Smooth muscle cell (in vitro differentiated cells): ENCODE measurements at regions not wholly inside any gene's neighbourhood (a gene's known extent, or its start where the extent isn't known, plus 50 kb on each side); places are given as distances from the start of the nearest gene placed in this dataset.

ENCODE experiments used
- DNase-seq: peaks from one replicate; lab custom pipeline; 2025; ENCODE audit not compliant: unreplicated experiment; lab: John Stamatoyannopoulos, UW
- H2AFZ ChIP-seq: fragments of 200-600 bp; sonication (generic); 2 replicates; pipeline ENCODE4 v1.6.0; 2016; ENCODE audit warnings: antibody characterized with exemption, low read depth, mild to moderate bottlenecking
- H3F3A ChIP-seq: fragments of 200-600 bp; sonication (generic); 2 replicates; pipeline ENCODE4 v1.6.0; 2017; ENCODE audit warnings: antibody characterized with exemption, low read depth
- H3K27ac ChIP-seq: fragments of 200-600 bp; sonication (generic); 2 replicates; pipeline ENCODE4 v1.5.1; 2016; ENCODE audit warnings: low read depth, mild to moderate bottlenecking
- H3K27me3 ChIP-seq: fragments of 200-600 bp; sonication (generic); 2 replicates; pipeline ENCODE4 v1.6.1; 2016; ENCODE audit warnings: low read depth, mild to moderate bottlenecking
- H3K36me3 ChIP-seq: fragments of 200-600 bp; sonication (generic); 2 replicates; pipeline ENCODE4 v1.5.1; 2016; ENCODE audit warnings: low read depth
- H3K4me1 ChIP-seq: fragments of 200-600 bp; sonication (generic); 2 replicates; pipeline ENCODE4 v1.5.1; 2016; ENCODE audit warnings: low read depth
- H3K4me2 ChIP-seq: fragments of 200-600 bp; sonication (generic); 2 replicates; pipeline ENCODE4 v1.6.0; 2016; ENCODE audit warnings: mild to moderate bottlenecking
- H3K4me3 ChIP-seq: fragments of 200-600 bp; sonication (generic); 2 replicates; pipeline ENCODE4 v1.5.1; 2016; ENCODE audit warnings: mild to moderate bottlenecking
- H3K79me2 ChIP-seq: fragments of 200-600 bp; sonication (generic); 2 replicates; pipeline ENCODE4 v1.6.0; 2016; ENCODE audit warnings: low read depth, mild to moderate bottlenecking
- H3K9ac ChIP-seq: fragments of 200-600 bp; sonication (generic); 2 replicates; pipeline ENCODE4 v1.6.0; 2016; ENCODE audit warnings: low read depth
- H3K9me3 ChIP-seq: fragments of 200-600 bp; sonication (generic); replicated peaks from 2 replicates; pipeline ENCODE4 v1.5.1; 2016; ENCODE audit warnings: low read depth
- H4K20me1 ChIP-seq: fragments of 200-600 bp; sonication (generic); 2 replicates; pipeline ENCODE4 v1.6.0; 2016; ENCODE audit warnings: low read depth
- CTCF ChIP-seq: fragments of 200-600 bp; sonication (generic); IDR thresholded peaks from 2 replicates; pipeline ENCODE4 v1.5.1; 2017; ENCODE audit warnings: borderline replicate concordance, mild to moderate bottlenecking, antibody characterized with exemption; ENCODE audit not compliant: insufficient read depth, poor library complexity, severe bottlenecking
- WGBS: methylation state at CpG from one replicate; pipeline ENCODE4 v1.1.7; 2016; ENCODE audit warnings: low lambda C conversion rate; 5-methylcytosine and 5-hydroxymethylcytosine counted together

GRCh38 chr20:61048302-61048701, 203.8 kb upstream of the CDH4 start:
- TF ChIP-seq CTCF, result no peak
- Histone ChIP-seq H3K36me3 (no peaks in the 10 kb centered on the region), H3K79me2 (no peaks in the 10 kb centered on the region), H3K9me3 (no peaks in the 10 kb centered on the region), H3K4me2 (no peak overlapping the region), H3F3A (peaks cover 3% of the 10 kb centered on the region), H3K27ac (no peak overlapping the region), H3K27me3 (no peaks in the 10 kb centered on the region), H4K20me1 (no peaks in the 10 kb centered on the region), H2AFZ (no peak overlapping the region), H3K4me1 (no peaks in the 10 kb centered on the region), H3K4me3 (no peak overlapping the region), H3K9ac (no peak overlapping the region)
- WGBS, result 88% methylated on average over 2 of the region's 2 CpGs
- no peak for DNase-seq

GRCh38 chr20:61049684-61050083, 202.4 kb upstream of the CDH4 start:
- 89% methylated on average over 9 of the region's 9 CpGs for WGBS
- Histone ChIP-seq H3K4me2 (no peak overlapping the region), H3K27me3 (no peaks in the 10 kb centered on the region)

GRCh38 chr20:61050336-61050890, 201.6 kb upstream of the CDH4 start:
- Histone ChIP-seq H3K4me1 (no peaks in the 10 kb centered on the region), H4K20me1 (no peaks in the 10 kb centered on the region), H3K4me3 (no peak overlapping the region), H3K36me3 (no peaks in the 10 kb centered on the region), H3K27ac (no peak overlapping the region), H3K79me2 (no peaks in the 10 kb centered on the region), H3K9me3 (no peaks in the 10 kb centered on the region), H3K4me2 (no peak overlapping the region), H3F3A (peaks cover 3% of the 10 kb centered on the region), H3K9ac (no peak overlapping the region), H3K27me3 (no peaks in the 10 kb centered on the region), H2AFZ (no peak overlapping the region)
- no peak for TF ChIP-seq CTCF
- 80% methylated on average over 8 of the region's 8 CpGs for whole genome bisulfite sequencing
- DNase-seq, result no peak

More at GRCh38 chr20:61049684-61050083, 202.4 kb upstream of the CDH4 start:
- Histone ChIP-seq H4K20me1 (no peaks in the 10 kb centered on the region), H3K27ac (no peak overlapping the region), H3K79me2 (no peaks in the 10 kb centered on the region), H3K36me3 (no peaks in the 10 kb centered on the region), H3K4me3 (no peak overlapping the region), H3K9me3 (no peaks in the 10 kb centered on the region), H3F3A (peaks cover 3% of the 10 kb centered on the region), H2AFZ (no peak overlapping the region), H3K4me1 (no peaks in the 10 kb centered on the region), H3K9ac (no peak overlapping the region)
- DNase-seq, result no peak
- no peak for TF ChIP-seq CTCF

GRCh38 chr20:61052195-61052750, 199.8 kb upstream of the CDH4 start:
- Histone ChIP-seq H3K79me2 (no peaks in the 10 kb centered on the region), H3K4me1 (no peaks in the 10 kb centered on the region)

More at GRCh38 chr20:61052195-61052750, 199.8 kb upstream of the CDH4 start:
- Histone ChIP-seq H3K27me3 (no peaks in the 10 kb centered on the region), H3K27ac (no peak overlapping the region), H3K36me3 (no peaks in the 10 kb centered on the region), H3F3A (no peaks in the 10 kb centered on the region), H3K9ac (no peak overlapping the region), H4K20me1 (no peaks in the 10 kb centered on the region), H3K4me3 (no peak overlapping the region), H2AFZ (no peak overlapping the region), H3K9me3 (no peaks in the 10 kb centered on the region), H3K4me2 (no peak overlapping the region)
- TF ChIP-seq CTCF, result no peak
- DNase-seq, result no peak
- 77% methylated on average over 16 of the region's 16 CpGs for WGBS
